ENCODE measurements at regions not wholly inside any gene's neighbourhood (a gene's known extent, or its start where the extent isn't known, plus 50 kb on each side); places are given as distances from the start of the nearest gene placed in this dataset.
"Not testable (repeated sequence)": the region's sequence is repeated elsewhere in the genome, so short reads cannot be mapped to it uniquely, and the experiment has no call there.

DNA sequence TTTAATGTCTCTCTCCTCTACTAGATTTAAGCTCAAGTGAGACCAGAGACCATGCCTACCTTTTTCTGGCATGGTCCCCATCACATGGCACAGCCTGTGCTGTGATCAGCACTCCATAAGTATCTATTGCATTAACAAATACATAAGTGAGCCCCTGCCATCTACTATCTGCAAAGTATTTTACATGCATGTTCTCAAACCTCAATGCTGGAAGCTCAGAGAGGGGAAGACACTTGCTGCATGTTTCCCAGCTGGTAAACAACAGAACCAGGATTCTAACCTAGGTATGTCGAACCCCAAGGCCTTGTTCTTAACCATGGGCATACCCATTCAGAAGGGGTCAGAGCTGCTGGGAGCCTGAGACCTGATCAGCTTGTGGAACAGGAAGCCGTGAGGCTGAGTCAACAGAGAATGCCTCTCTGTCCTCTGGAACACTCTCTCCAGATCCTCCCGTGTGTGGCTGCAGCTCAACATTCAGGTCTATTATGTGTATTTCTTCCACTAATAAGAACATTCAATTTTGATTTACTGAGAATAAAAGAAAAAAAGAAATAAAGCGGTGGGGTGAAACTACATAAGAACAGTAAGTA, 232.5 kb upstream of the MSX2 start:
- WGBS, 5 donors, result 70 to 85% (median 77%) methylated on average over 4 of the region's 4 CpGs
- Histone ChIP-seq H3K27ac (no peak overlapping the region), H3K27me3 (replicated peaks in 1 of 7) (no peaks in the 10 kb centered on the region), H3K9me3 (peaks cover 0 to 2% (median 0%) of the 10 kb centered on the region in 8 donors), H3K4me3 (no peak overlapping the region), H3K4me1 (no peaks in the 10 kb centered on the region), H3K36me3 (no peaks in the 10 kb centered on the region)
- DNase-seq, result no peak
- no peak for TF ChIP-seq POLR2A (IDR thresholded peaks at IDR 0.05)
- TF ChIP-seq, protein P1, sequence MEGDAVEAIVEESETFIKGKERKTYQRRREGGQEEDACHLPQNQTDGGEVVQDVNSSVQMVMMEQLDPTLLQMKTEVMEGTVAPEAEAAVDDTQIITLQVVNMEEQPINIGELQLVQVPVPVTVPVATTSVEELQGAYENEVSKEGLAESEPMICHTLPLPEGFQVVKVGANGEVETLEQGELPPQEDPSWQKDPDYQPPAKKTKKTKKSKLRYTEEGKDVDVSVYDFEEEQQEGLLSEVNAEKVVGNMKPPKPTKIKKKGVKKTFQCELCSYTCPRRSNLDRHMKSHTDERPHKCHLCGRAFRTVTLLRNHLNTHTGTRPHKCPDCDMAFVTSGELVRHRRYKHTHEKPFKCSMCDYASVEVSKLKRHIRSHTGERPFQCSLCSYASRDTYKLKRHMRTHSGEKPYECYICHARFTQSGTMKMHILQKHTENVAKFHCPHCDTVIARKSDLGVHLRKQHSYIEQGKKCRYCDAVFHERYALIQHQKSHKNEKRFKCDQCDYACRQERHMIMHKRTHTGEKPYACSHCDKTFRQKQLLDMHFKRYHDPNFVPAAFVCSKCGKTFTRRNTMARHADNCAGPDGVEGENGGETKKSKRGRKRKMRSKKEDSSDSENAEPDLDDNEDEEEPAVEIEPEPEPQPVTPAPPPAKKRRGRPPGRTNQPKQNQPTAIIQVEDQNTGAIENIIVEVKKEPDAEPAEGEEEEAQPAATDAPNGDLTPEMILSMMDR (IDR thresholded peaks at IDR 0.05 in 8 of 11, conservative IDR thresholded peaks at IDR 0.05 in 3 of 11), result no peak
- TF ChIP-seq POLR2AphosphoS5 (IDR thresholded peaks at IDR 0.05), result no peak
- intact Hi-C loops (cut with DNase I; ENCODE audit: low total_unique reads), result no loop called here

DNA sequence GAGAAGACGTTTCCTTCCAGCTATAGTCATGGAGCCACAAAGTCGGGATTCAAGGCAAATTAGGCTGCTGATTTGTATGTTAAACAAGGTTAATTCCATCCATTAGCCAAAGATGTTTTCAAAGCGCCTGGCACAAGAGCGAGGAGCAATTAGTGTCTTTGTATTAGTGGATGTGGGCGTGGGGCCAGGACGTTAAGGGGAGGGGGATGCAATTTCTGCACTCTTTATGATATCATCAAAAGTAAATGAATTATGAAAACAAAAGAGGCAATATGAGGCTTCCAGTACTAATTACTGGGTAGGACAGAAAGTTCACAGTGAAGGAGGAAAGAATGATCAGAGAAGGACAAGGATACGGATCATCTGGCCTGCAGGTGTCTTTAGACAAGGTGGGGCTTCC, 230.9 kb upstream of the MSX2 start:
- 83 to 89% (median 88%) methylated on average over 7 of the region's 7 CpGs for WGBS, 5 donors
- TF ChIP-seq, protein P1 (IDR thresholded peaks at IDR 0.05 in 8 of 11, conservative IDR thresholded peaks at IDR 0.05 in 3 of 11), result no peak
- no peak for TF ChIP-seq POLR2A (IDR thresholded peaks at IDR 0.05)
- TF ChIP-seq POLR2AphosphoS5 (IDR thresholded peaks at IDR 0.05), result no peak
- Histone ChIP-seq H3K27ac (no peak overlapping the region), H3K27me3 (replicated peaks in 1 of 7) (no peaks in the 10 kb centered on the region), H3K36me3 (no peaks in the 10 kb centered on the region), H3K9me3 (peaks cover 0 to 17% (median 14%) of the 10 kb centered on the region in 8 donors), H3K4me3 (no peak overlapping the region), H3K4me1 (no peaks in the 10 kb centered on the region)
- DNase-seq, result no peak
- intact Hi-C loops (cut with DNase I; ENCODE audit: low total_unique reads), result no loop called here

DNA sequence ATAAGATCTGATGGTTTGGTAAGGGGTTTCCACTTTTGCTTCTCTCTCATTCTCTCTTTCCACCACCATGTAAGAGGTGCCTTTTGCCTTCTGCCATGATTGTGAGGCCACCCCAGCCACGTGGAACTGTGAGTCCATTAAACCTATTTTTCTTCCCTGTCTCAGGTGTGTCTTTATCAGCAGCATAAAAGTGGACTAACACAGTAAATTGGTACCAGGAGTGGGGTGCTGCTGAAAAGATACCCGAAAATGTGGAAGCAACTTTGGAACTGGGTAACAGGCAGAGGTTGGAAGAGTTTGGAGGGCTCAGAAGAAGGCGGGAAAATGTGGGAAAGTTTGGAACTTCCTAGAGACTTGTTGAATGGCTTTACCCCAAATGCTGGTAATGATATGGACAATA, 226.4 kb upstream of the MSX2 start:
- peaks cover 0 to 35% (median 21%) of the 10 kb centered on the region in 8 donors for H3K9me3 ChIP-seq
- intact Hi-C loops (cut with DNase I; ENCODE audit: low total_unique reads); H3K36me3 ChIP-seq; H3K4me3 ChIP-seq; H3K27me3 ChIP-seq (replicated peaks in 1 of 7); DNase-seq; H3K27ac ChIP-seq; H3K4me1 ChIP-seq: not testable (repeated sequence)
- WGBS, 5 donors, result 76 to 81% (median 78%) methylated on average over 3 of the region's 3 CpGs

DNA sequence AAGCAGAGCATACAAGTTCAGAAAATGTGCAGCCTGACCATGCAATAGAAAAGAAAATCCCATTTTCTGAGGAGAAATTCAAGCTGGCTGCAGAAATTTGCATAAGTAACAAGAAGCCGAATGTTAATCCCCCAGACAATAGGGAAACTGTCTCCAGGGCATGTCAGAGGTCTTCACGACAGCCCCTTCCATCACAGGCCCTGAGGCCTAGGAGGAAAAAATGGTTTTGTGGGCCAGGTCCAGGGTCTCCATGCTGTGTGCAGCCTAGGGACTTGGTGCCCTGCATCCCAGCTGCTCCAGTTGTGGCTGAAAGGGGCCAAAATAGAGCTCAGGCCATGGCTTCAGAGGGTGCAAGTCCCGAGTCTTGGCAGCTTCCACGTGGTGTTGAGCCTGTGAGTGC, 225.8 kb upstream of the MSX2 start:
- H3K4me3 ChIP-seq; H3K36me3 ChIP-seq; DNase-seq; H3K4me1 ChIP-seq; H3K27me3 ChIP-seq (replicated peaks in 1 of 7); intact Hi-C loops (cut with DNase I; ENCODE audit: low total_unique reads); H3K27ac ChIP-seq: not testable (repeated sequence)
- WGBS, 5 donors, result 58 to 93% (median 83%) methylated on average over 2 to 4 of the region's 4 CpGs
- peaks cover 0 to 35% (median 21%) of the 10 kb centered on the region in 8 donors for H3K9me3 ChIP-seq

DNA sequence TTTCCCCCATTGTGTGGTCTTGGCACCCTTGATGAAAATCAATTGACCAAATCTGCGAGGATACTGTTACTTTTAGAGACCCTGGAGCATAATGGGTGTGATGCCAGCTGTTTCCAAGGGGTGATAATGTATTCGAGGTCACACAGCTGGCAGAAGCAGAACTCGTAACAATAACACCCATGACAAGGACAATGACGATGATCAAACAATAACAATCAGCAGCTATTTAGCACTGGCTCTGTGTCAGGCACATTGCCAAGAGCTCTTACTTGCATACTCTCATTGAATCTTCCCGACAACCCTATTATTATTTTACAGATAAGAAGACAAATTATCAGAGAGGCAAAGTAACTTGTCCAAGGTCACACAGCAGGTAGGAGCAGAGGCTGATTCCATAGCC, 223.7 kb upstream of the MSX2 start:
- no peaks in the 10 kb centered on the region for H3K36me3 ChIP-seq
- WGBS, 5 donors, result 65 to 87% (median 73%) methylated on average over 5 of the region's 5 CpGs

More for the DNA sequence above, 223.7 kb upstream of the MSX2 start:
- no peak overlapping the region for H3K27ac ChIP-seq
- H3K9me3 ChIP-seq, result peaks cover 0 to 38% (median 21%) of the 10 kb centered on the region in 8 donors
- H3K4me3 ChIP-seq, result no peak overlapping the region
- intact Hi-C loops (cut with DNase I; ENCODE audit: low total_unique reads), result no loop called here
- no peak for DNase-seq
- no peaks in the 10 kb centered on the region for H3K4me1 ChIP-seq
- peaks cover 0 to 7% (median 0%) of the 10 kb centered on the region in 7 donors for H3K27me3 ChIP-seq (replicated peaks in 1 of 7)
- TF ChIP-seq, protein P1 (IDR thresholded peaks at IDR 0.05 in 8 of 11, conservative IDR thresholded peaks at IDR 0.05 in 3 of 11), result no peak
- no peak for TF ChIP-seq POLR2A (IDR thresholded peaks at IDR 0.05)
- TF ChIP-seq POLR2AphosphoS5 (IDR thresholded peaks at IDR 0.05), result no peak
